SK-N-DZ (cell line): ENCODE measurements at regions not wholly inside any gene's neighbourhood (a gene's known extent, or its start where the extent isn't known, plus 50 kb on each side); places are given as distances from the start of the nearest gene placed in this dataset.

Experiments
- DNase-seq: peaks from one replicate; pipeline ENCODE4 v3.0.0-alpha.2; 2015; ENCODE audit warnings: low spot score

- no peak for DNase-seq
Observed at GRCh38 chr10:78749200-78749599, 319.6 kb upstream of the ZMIZ1 start.

GRCh38 chr10:78749898-78750297 is 318.9 kb upstream of the ZMIZ1 start:
- DNase-seq, result no peak

GRCh38 chr10:78750418-78750817 is 318.3 kb upstream of the ZMIZ1 start:
- no peak for DNase-seq

GRCh38 chr10:78751716-78752115 is 317.1 kb upstream of the ZMIZ1 start:
- no peak for DNase-seq

GRCh38 chr10:78752221-78752620 is 316.5 kb upstream of the ZMIZ1 start:
- no peak for DNase-seq

- no peak for DNase-seq
Observed at GRCh38 chr10:78752708-78753107, 316.1 kb upstream of the ZMIZ1 start.

GRCh38 chr10:78754269-78755062 is 314.3 kb upstream of the ZMIZ1 start:
- DNase-seq, result peak; percentile 59

- DNase-seq, result no peak
Observed at GRCh38 chr10:78755063-78755701, 313.6 kb upstream of the ZMIZ1 start.

GRCh38 chr10:78755877-78756455 is 312.8 kb upstream of the ZMIZ1 start:
- no peak for DNase-seq

- no peak for DNase-seq
Observed at GRCh38 chr10:78756604-78757343, 312.0 kb upstream of the ZMIZ1 start.

- no peak for DNase-seq
Observed at GRCh38 chr10:78757344-78757925, 311.3 kb upstream of the ZMIZ1 start.

GRCh38 chr10:78758176-78758575 is 310.6 kb upstream of the ZMIZ1 start:
- no peak for DNase-seq

- DNase-seq, result no peak
Observed at GRCh38 chr10:78759456-78760120, 309.2 kb upstream of the ZMIZ1 start.

- DNase-seq, result no peak
Observed at GRCh38 chr10:78760463-78761310, 308.1 kb upstream of the ZMIZ1 start.

- DNase-seq, result no peak
Observed at GRCh38 chr10:78761311-78761781, 307.4 kb upstream of the ZMIZ1 start.

GRCh38 chr10:78762086-78762630 is 306.6 kb upstream of the ZMIZ1 start:
- DNase-seq, result no peak

GRCh38 chr10:78763234-78763633 is 305.5 kb upstream of the ZMIZ1 start:
- DNase-seq, result no peak

GRCh38 chr10:78763651-78764395 is 304.9 kb upstream of the ZMIZ1 start:
- no peak for DNase-seq

GRCh38 chr10:78764436-78764835 is 304.3 kb upstream of the ZMIZ1 start:
- DNase-seq, result no peak
